ENCODE measurements at regions not wholly inside any gene's neighbourhood (a gene's known extent, or its start where the extent isn't known, plus 50 kb on each side); places are given as distances from the start of the nearest gene placed in this dataset.

DNA sequence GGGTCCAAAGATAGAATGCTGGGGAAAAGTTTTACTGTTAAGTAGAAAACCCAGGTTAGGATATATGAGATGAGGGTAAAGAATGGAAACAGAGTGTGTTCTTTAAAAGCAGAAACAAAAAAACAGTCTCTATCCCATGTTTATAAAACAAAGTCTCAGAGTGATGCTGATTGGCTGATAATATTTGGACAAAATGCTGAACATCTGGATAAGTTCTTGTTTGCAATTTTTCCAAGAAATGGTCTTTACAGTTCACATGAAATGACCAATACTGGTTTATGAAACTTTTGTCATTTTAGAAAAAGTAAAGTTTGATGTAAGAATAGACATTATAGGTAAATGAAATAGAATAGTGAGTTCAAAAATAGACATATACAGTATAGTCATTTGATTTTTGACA, 96.2 kb upstream of the EYS start:
- TF ChIP-seq, protein P1, sequence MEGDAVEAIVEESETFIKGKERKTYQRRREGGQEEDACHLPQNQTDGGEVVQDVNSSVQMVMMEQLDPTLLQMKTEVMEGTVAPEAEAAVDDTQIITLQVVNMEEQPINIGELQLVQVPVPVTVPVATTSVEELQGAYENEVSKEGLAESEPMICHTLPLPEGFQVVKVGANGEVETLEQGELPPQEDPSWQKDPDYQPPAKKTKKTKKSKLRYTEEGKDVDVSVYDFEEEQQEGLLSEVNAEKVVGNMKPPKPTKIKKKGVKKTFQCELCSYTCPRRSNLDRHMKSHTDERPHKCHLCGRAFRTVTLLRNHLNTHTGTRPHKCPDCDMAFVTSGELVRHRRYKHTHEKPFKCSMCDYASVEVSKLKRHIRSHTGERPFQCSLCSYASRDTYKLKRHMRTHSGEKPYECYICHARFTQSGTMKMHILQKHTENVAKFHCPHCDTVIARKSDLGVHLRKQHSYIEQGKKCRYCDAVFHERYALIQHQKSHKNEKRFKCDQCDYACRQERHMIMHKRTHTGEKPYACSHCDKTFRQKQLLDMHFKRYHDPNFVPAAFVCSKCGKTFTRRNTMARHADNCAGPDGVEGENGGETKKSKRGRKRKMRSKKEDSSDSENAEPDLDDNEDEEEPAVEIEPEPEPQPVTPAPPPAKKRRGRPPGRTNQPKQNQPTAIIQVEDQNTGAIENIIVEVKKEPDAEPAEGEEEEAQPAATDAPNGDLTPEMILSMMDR (IDR thresholded peaks at IDR 0.05): no peak
- TF ChIP-seq ZFX (IDR thresholded peaks at IDR 0.05; ENCODE audit: borderline replicate concordance): no peak
